ENCODE measurements at regions not wholly inside any gene's neighbourhood (a gene's known extent, or its start where the extent isn't known, plus 50 kb on each side); places are given as distances from the start of the nearest gene placed in this dataset.

DNA sequence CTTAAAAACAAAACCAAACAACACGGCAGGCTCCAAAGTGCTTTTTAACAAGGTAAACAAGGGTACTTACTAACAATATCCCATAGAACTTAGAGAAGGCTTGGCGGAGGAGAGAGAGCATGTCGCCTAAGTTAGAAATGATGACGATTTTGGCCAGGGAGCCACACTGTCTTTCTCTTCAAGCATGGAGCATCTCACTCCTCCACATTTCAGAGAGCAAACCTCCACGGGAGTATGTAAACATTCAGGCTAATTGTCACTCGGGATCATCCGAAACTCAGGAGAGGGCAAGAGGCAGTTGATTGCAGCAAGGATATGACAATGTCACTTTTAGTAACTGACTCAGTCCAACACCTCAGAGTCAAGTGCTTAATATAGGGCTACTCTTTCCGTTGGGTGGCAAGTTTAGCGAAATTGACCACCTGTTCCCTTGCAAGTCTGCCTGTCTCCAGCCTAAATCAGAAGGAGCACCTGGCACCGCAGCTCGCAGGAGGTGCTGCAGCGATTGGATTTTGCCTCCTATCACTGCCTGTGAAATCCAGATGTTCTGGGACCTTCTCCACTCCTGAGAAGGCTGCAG is 65.8 kb upstream of the RPS6KA2 start:
- no peak for DNase-seq

DNA sequence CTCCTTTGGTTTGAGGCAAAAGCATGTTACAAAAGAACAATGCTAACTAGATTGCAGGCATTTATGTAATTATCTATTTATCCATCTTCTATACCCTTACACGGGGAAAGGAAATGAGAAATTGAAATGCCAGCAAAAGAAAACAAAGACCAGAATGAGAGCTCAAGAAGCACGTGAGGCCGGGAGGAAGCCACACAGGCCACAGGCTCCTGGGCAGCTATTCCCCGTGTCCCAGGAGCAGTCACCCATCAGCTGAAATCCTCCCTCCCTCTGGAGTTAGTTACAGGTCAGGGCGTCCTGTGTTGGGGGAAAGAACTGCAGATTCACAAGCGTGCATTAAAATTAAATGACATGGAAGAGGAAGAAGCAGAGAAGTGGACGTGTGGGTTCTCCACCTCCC is 64.7 kb upstream of the RPS6KA2 start:
- no peak for DNase-seq

GRCh38 chr6:166691199-166691598 is 64.1 kb upstream of the RPS6KA2 start:
- DNase-seq = no peak

DNA sequence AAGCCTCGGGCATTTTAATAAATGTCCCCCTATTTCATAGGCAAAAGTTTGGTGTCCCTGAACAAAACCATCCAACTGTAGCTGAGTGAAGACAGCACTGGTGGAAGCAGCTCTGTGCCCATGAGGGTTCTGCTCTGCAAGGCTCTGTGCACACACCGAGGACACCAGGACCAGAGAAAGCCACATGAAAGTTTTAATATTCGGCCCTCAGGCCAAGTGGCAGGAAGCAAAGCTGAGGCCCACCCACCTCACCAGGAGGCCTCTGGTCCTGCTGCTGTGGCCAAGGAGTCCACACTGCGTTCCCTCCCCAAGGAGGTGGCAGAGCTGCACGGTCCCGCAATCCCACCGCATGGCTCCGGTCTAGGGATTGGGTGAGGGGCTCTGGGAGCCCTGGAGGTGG is 62.6 kb upstream of the RPS6KA2 start:
- DNase-seq = no peak

- DNase-seq = no peak
These were observed 61.9 kb upstream of the RPS6KA2 start for GRCh38 chr6:166688901-166689300.

DNA sequence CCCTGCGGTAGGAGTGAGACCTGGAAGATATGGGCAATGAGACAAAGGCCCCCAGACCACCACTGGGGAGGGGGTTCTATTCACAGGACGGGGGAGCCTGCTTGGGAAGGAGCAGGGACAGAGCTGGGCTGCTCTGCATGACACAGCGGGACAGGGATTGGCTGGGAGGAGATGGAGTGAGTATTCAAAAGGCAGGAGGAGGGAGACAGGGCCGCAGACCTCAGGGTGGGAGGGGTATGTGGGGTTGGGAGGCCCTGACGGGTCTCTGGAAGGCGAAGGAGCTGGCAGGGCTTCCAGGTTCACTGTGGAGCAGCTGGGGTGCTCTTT is 60.8 kb upstream of the RPS6KA2 start:
- DNase-seq = no peak

DNA sequence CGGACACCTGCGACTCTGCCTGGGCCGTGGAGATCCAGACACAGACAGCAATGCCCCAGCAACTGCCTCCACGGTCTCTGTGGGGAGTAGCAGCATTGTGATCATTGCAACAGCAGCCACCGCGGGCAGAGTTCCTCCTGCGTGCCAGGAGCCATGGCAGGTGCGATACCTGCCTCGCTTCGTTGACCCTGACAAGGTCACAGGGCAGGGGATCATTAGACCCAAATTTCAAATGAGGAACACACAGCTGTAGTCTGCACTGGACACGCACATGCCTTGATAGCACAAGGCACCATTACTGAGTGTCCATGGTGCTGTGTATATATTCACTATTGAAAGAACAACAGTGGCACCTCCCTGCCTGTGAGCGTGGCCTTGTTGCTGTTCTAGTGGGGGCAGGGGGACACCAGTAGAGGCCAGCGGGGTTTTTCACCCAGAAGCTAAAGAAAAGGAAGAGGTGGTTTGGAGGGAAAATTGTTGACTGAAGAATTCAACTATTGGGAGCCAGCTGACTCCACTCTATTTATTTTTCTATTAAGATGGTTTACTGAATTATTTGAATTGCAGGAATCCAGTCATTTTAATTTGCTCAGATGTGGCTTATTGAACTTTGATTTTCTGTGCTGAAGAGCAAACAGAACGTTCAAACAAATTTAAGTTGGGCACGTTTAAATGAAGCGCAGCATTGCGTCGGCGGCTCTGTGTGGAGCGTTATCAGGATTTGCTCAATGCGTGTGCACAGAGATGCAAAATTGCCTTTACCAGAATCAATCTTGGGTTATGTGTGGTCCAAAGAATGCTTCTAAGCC is 60.2 kb upstream of the RPS6KA2 start:
- no peak for DNase-seq

DNA sequence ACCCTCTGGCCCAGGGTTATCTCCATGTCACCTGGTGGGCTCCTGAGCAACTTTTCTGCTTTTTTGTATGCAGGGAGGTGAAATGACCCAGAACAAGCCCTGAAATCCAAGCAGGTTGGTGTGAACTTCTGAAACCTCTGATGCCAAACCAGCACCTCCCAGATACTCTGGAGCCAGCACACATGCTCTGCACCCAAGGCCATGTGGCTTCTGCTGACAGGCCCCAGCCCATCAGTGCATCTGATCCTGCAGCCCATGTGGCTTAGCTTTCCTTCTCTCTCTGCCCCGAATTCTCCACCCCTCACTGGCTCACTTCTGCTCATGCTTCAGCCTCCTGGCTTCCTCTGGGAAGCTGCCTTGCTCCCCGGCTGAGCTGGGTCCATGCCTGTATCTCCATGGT is 59.3 kb upstream of the RPS6KA2 start:
- no peak for DNase-seq

GRCh38 chr6:166684866-166685265 is 57.8 kb upstream of the RPS6KA2 start:
- no peak for DNase-seq

- DNase-seq = no peak
These were observed 57.1 kb upstream of the RPS6KA2 start for GRCh38 chr6:166684170-166684569.

DNA sequence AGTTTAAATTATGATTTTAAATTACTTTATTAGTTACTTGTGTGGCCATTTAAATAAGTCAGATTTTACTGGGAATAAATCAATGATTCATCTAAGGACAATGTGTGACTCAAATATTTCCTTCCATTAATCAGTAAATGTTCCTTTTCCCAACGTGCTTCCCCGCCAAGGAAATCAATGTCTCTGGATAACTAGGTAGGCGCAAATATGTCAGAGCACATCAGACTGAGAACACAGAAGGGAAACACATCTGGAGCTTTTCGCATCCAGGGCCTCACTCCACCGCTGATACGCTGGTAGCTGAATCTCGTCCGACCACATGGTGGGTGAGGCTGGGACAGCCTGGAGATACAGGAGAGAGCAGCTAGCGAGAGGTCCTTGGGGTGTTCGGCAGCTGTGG is 56.4 kb upstream of the RPS6KA2 start:
- no peak for DNase-seq

- DNase-seq = no peak
These were observed 52.5 kb upstream of the RPS6KA2 start for GRCh38 chr6:166679566-166679965.

DNA sequence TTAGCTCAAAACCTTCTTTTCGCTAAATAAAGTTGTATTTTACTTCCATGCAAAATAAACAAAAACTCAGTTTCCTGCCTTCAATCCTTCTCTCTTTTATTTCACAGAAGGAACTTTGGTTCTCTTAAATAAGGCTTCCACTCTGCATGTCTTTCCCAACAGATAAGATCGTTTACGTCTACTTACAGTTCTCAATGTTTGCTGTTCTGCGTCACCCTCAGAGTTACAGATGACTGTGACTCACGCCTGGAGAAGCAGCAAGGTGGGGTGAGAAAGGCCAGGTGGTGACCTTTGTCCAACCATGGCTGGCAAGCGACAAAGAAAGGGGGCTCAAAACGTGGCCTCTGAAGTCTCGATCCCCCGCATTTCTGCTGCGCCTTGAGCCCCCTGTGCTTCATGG is 51.4 kb upstream of the RPS6KA2 start:
- no peak for DNase-seq

DNA sequence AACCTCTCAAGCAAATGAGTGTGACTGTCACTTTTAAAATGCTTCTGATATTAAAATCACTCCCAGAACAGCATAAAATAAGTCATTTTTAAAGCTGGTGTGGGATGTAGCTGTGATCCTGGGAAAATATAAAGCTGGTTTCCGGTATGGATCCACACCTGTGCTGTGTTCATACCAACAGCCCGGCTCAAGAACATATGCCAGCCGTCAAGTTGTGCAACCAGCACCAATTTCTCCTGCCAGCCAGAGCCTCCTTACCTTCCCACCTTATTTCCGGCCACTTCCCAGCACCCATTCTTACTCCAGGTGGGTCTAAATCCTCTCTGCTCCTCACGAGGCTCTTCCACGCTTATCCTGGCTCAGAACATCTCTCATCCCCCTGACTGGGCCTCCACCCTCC is 50.9 kb upstream of the RPS6KA2 start:
- no peak for DNase-seq

All from muscle of arm (tissue), 1 donor.